Smooth muscle cell (in vitro differentiated cells): ENCODE measurements at regions not wholly inside any gene's neighbourhood (a gene's known extent, or its start where the extent isn't known, plus 50 kb on each side); places are given as distances from the start of the nearest gene placed in this dataset.

Experiments used
- DNase-seq: peaks from one replicate; lab custom pipeline; 2025; ENCODE audit not compliant: unreplicated experiment; lab: John Stamatoyannopoulos, UW
- H2AFZ ChIP-seq: fragments of 200-600 bp; sonication (generic); 2 replicates; pipeline ENCODE4 v1.6.0; 2016; ENCODE audit warnings: antibody characterized with exemption, low read depth, mild to moderate bottlenecking
- H3F3A ChIP-seq: fragments of 200-600 bp; sonication (generic); 2 replicates; pipeline ENCODE4 v1.6.0; 2017; ENCODE audit warnings: antibody characterized with exemption, low read depth
- H3K27ac ChIP-seq: fragments of 200-600 bp; sonication (generic); 2 replicates; pipeline ENCODE4 v1.5.1; 2016; ENCODE audit warnings: low read depth, mild to moderate bottlenecking
- H3K27me3 ChIP-seq: fragments of 200-600 bp; sonication (generic); 2 replicates; pipeline ENCODE4 v1.6.1; 2016; ENCODE audit warnings: low read depth, mild to moderate bottlenecking
- H3K36me3 ChIP-seq: fragments of 200-600 bp; sonication (generic); 2 replicates; pipeline ENCODE4 v1.5.1; 2016; ENCODE audit warnings: low read depth
- H3K4me1 ChIP-seq: fragments of 200-600 bp; sonication (generic); 2 replicates; pipeline ENCODE4 v1.5.1; 2016; ENCODE audit warnings: low read depth
- H3K4me2 ChIP-seq: fragments of 200-600 bp; sonication (generic); 2 replicates; pipeline ENCODE4 v1.6.0; 2016; ENCODE audit warnings: mild to moderate bottlenecking
- H3K4me3 ChIP-seq: fragments of 200-600 bp; sonication (generic); 2 replicates; pipeline ENCODE4 v1.5.1; 2016; ENCODE audit warnings: mild to moderate bottlenecking
- H3K79me2 ChIP-seq: fragments of 200-600 bp; sonication (generic); 2 replicates; pipeline ENCODE4 v1.6.0; 2016; ENCODE audit warnings: low read depth, mild to moderate bottlenecking
- H3K9ac ChIP-seq: fragments of 200-600 bp; sonication (generic); 2 replicates; pipeline ENCODE4 v1.6.0; 2016; ENCODE audit warnings: low read depth
- H3K9me3 ChIP-seq: fragments of 200-600 bp; sonication (generic); replicated peaks from 2 replicates; pipeline ENCODE4 v1.5.1; 2016; ENCODE audit warnings: low read depth
- H4K20me1 ChIP-seq: fragments of 200-600 bp; sonication (generic); 2 replicates; pipeline ENCODE4 v1.6.0; 2016; ENCODE audit warnings: low read depth
- WGBS: methylation state at CpG from one replicate; pipeline ENCODE4 v1.1.7; 2016; ENCODE audit warnings: low lambda C conversion rate; 5-methylcytosine and 5-hydroxymethylcytosine counted together
- TF ChIP-seq, protein P1 (sequence below): fragments of 200-600 bp; sonication (generic); IDR thresholded peaks from 2 replicates; pipeline ENCODE4 v1.5.1; 2017; ENCODE audit warnings: borderline replicate concordance, mild to moderate bottlenecking, antibody characterized with exemption; ENCODE audit not compliant: insufficient read depth, poor library complexity, severe bottlenecking

- Histone ChIP-seq H3K27ac (no peak overlapping the region), H3K9ac (no peak overlapping the region), H3K4me2 (no peak overlapping the region), H3K79me2 (no peaks in the 10 kb centered on the region), H3K9me3 (no peaks in the 10 kb centered on the region), H3K4me3 (no peak overlapping the region), H2AFZ (no peak overlapping the region), H3K4me1 (no peaks in the 10 kb centered on the region), H3K36me3 (no peaks in the 10 kb centered on the region), H3K27me3 (no peaks in the 10 kb centered on the region), H3F3A (no peaks in the 10 kb centered on the region), H4K20me1 (no peaks in the 10 kb centered on the region)
- WGBS: 69% methylated on average over 3 of the region's 3 CpGs
- DNase-seq: no peak
- TF ChIP-seq, protein P1, sequence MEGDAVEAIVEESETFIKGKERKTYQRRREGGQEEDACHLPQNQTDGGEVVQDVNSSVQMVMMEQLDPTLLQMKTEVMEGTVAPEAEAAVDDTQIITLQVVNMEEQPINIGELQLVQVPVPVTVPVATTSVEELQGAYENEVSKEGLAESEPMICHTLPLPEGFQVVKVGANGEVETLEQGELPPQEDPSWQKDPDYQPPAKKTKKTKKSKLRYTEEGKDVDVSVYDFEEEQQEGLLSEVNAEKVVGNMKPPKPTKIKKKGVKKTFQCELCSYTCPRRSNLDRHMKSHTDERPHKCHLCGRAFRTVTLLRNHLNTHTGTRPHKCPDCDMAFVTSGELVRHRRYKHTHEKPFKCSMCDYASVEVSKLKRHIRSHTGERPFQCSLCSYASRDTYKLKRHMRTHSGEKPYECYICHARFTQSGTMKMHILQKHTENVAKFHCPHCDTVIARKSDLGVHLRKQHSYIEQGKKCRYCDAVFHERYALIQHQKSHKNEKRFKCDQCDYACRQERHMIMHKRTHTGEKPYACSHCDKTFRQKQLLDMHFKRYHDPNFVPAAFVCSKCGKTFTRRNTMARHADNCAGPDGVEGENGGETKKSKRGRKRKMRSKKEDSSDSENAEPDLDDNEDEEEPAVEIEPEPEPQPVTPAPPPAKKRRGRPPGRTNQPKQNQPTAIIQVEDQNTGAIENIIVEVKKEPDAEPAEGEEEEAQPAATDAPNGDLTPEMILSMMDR: no peak
These were observed 84.3 kb upstream of the WDR1 start for GRCh38 chr4:10200869-10201268.

GRCh38 chr4:10198365-10198764 is 81.8 kb upstream of the WDR1 start:
- H3K4me3 ChIP-seq: no peak overlapping the region
- H3F3A ChIP-seq: no peaks in the 10 kb centered on the region
- no peaks in the 10 kb centered on the region for H3K27me3 ChIP-seq
- H3K36me3 ChIP-seq: no peaks in the 10 kb centered on the region
- no peak overlapping the region for H2AFZ ChIP-seq
- H3K79me2 ChIP-seq: no peaks in the 10 kb centered on the region
- DNase-seq: no peak
- TF ChIP-seq, protein P1: no peak
- no peak overlapping the region for H3K4me2 ChIP-seq
- no peak overlapping the region for H3K27ac ChIP-seq
- no peaks in the 10 kb centered on the region for H3K4me1 ChIP-seq
- no peaks in the 10 kb centered on the region for H3K9me3 ChIP-seq
- H4K20me1 ChIP-seq: no peaks in the 10 kb centered on the region
- WGBS: 93% methylated on average over 6 of the region's 6 CpGs
- no peak overlapping the region for H3K9ac ChIP-seq

DNA sequence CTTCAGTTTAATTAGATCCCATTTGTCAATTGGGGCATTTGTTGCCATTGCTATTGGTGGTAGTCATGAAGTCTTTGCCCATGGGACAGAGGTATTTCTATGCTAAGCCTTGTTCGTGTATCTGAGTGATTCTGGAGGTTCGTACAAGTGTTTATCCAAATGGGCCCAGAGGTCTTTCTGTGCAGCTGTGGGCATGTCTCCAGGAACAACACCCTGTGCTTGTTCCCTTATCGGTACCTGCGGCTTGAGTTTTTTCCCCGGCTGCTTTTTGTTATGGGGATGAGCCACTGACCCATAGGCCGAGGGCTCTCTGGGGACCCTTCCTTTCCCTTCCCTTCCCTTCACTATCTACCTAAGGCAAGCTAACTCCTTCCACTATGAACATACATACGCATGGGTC is 81.4 kb upstream of the WDR1 start:
- Histone ChIP-seq H3K27me3 (no peaks in the 10 kb centered on the region), H4K20me1 (no peaks in the 10 kb centered on the region), H2AFZ (no peak overlapping the region), H3K9me3 (no peaks in the 10 kb centered on the region), H3K79me2 (no peaks in the 10 kb centered on the region), H3F3A (no peaks in the 10 kb centered on the region), H3K9ac (no peak overlapping the region), H3K27ac (no peak overlapping the region), H3K4me3 (no peak overlapping the region), H3K4me2 (no peak overlapping the region), H3K36me3 (no peaks in the 10 kb centered on the region), H3K4me1 (no peaks in the 10 kb centered on the region)
- DNase-seq: no peak
- TF ChIP-seq, protein P1: no peak
- WGBS: 97% methylated on average over 7 of the region's 7 CpGs

- WGBS: 92% methylated on average over 1 of the region's 1 CpG
- Histone ChIP-seq H4K20me1 (no peaks in the 10 kb centered on the region), H3K4me1 (no peaks in the 10 kb centered on the region), H3K9me3 (no peaks in the 10 kb centered on the region), H3K27ac (no peak overlapping the region), H3K79me2 (no peaks in the 10 kb centered on the region), H3K4me2 (no peak overlapping the region), H3F3A (no peaks in the 10 kb centered on the region), H3K27me3 (no peaks in the 10 kb centered on the region), H3K4me3 (no peak overlapping the region), H2AFZ (no peak overlapping the region), H3K9ac (no peak overlapping the region), H3K36me3 (no peaks in the 10 kb centered on the region)
- no peak for DNase-seq
- TF ChIP-seq, protein P1: no peak
These were observed 79.6 kb upstream of the WDR1 start for GRCh38 chr4:10196191-10196590.
